Neural crest cell (in vitro differentiated cells): ENCODE measurements at regions not wholly inside any gene's neighbourhood (a gene's known extent, or its start where the extent isn't known, plus 50 kb on each side); places are given as distances from the start of the nearest gene placed in this dataset.
A peak's percentile ranks its signal among the peaks of the same experiment; 100 is the strongest.

ENCODE experiments used
- DNase-seq: peaks from one replicate; pipeline ENCODE4 v3.0.0; 2021; ENCODE audit warnings: low read depth, mixed read lengths, low spot score
- H3K27ac Mint-ChIP-seq: one replicate; pipeline ENCODE4 v1.8.0; 2021; ENCODE audit warnings: mild to moderate bottlenecking, mixed read lengths; ENCODE audit not compliant: unreplicated experiment
- H3K27me3 Mint-ChIP-seq: 2 replicates; pipeline ENCODE4 v1.8.0; 2021; ENCODE audit warnings: low read depth, mild to moderate bottlenecking, mixed read lengths
- H3K36me3 Mint-ChIP-seq: 2 replicates; pipeline ENCODE4 v1.8.0; 2021; ENCODE audit warnings: low read depth, mild to moderate bottlenecking, mixed read lengths
- H3K4me1 Mint-ChIP-seq: 2 replicates; pipeline ENCODE4 v1.8.0; 2021; ENCODE audit warnings: mixed read lengths
- H3K4me3 Mint-ChIP-seq: one replicate; pipeline ENCODE4 v1.8.0; 2021; ENCODE audit warnings: mild to moderate bottlenecking, mixed read lengths
- H3K9me3 Mint-ChIP-seq: 2 replicates; pipeline ENCODE4 v1.8.0; 2021; ENCODE audit warnings: mixed read lengths
- TF ChIP-seq, protein P1 (sequence below): fragments of 200-600 bp; sonication (generic); conservative IDR thresholded peaks from 2 replicates; pipeline ENCODE4 v1.5.0; 2021; ENCODE audit warnings: antibody characterized with exemption, mild to moderate bottlenecking

GRCh38 chr12:72105849-72106248 is 166.3 kb upstream of the TRHDE start:
- Mint-ChIP-seq H3K27ac (no peak overlapping the region), H3K9me3 (no peaks in the 10 kb centered on the region), H3K27me3 (no peaks in the 10 kb centered on the region), H3K4me3 (no peak overlapping the region), H3K4me1 (peaks cover 5% of the 10 kb centered on the region), H3K36me3 (no peaks in the 10 kb centered on the region)
- TF ChIP-seq, protein P1, sequence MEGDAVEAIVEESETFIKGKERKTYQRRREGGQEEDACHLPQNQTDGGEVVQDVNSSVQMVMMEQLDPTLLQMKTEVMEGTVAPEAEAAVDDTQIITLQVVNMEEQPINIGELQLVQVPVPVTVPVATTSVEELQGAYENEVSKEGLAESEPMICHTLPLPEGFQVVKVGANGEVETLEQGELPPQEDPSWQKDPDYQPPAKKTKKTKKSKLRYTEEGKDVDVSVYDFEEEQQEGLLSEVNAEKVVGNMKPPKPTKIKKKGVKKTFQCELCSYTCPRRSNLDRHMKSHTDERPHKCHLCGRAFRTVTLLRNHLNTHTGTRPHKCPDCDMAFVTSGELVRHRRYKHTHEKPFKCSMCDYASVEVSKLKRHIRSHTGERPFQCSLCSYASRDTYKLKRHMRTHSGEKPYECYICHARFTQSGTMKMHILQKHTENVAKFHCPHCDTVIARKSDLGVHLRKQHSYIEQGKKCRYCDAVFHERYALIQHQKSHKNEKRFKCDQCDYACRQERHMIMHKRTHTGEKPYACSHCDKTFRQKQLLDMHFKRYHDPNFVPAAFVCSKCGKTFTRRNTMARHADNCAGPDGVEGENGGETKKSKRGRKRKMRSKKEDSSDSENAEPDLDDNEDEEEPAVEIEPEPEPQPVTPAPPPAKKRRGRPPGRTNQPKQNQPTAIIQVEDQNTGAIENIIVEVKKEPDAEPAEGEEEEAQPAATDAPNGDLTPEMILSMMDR: no peak
- DNase-seq: no peak

DNA sequence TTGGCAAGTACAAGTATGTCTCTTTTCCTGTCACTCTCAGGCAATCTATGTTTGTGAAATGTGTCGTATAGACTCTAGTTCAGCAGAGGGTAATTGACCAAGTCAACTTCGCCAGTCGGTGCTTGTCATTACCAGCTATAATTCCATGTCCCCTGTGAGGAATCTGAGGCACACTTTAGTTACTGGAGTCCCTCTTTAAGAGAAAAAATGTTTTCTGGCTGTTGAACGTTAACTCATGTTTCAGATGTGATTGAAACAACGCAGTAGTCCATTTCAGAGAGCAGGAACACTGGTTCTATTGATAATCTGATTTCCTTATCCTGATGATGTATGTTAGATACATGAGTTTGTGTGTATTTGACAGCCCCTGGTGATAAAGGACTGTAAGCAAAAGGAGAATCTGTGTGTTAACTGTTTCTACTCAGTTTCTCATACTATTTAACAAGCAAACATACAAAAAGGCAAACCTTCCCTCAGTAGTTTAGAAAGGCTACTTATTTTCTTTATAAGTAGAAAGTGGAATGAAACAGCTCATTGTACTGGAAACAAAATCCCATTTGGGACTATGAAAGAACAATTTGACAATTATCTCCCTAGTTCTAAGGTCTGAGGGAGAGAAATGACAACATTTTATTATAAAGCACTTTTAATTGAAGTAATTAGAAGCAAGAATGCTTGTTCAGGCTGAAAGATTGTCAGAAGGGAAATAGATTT is 161.1 kb upstream of the TRHDE start:
- TF ChIP-seq, protein P1: no peak
- Mint-ChIP-seq H3K27ac (peak overlapping the region; percentile 38), H3K4me1 (peaks cover 16% of the 10 kb centered on the region), H3K36me3 (no peaks in the 10 kb centered on the region), H3K4me3 (no peak overlapping the region), H3K27me3 (no peaks in the 10 kb centered on the region), H3K9me3 (no peaks in the 10 kb centered on the region)
- no peak for DNase-seq

- TF ChIP-seq, protein P1: no peak
- H3K27me3 Mint-ChIP-seq: no peaks in the 10 kb centered on the region
- H3K4me1 Mint-ChIP-seq: peaks cover 16% of the 10 kb centered on the region
- no peak for DNase-seq
- no peaks in the 10 kb centered on the region for H3K36me3 Mint-ChIP-seq
- no peaks in the 10 kb centered on the region for H3K9me3 Mint-ChIP-seq
- H3K27ac Mint-ChIP-seq: peak overlapping the region; percentile 37
- H3K4me3 Mint-ChIP-seq: no peak overlapping the region
These were observed 160.5 kb upstream of the TRHDE start for GRCh38 chr12:72111706-72112105.

GRCh38 chr12:72133497-72134055 is 138.6 kb upstream of the TRHDE start:
- Mint-ChIP-seq H3K36me3 (no peaks in the 10 kb centered on the region), H3K4me3 (no peak overlapping the region), H3K27ac (no peak overlapping the region), H3K4me1 (no peaks in the 10 kb centered on the region), H3K9me3 (peaks cover 4% of the 10 kb centered on the region), H3K27me3 (peaks cover 2% of the 10 kb centered on the region)
- DNase-seq: no peak
- TF ChIP-seq, protein P1: no peak

- Mint-ChIP-seq H3K4me3 (no peak overlapping the region), H3K27me3 (peaks cover 2% of the 10 kb centered on the region), H3K36me3 (no peaks in the 10 kb centered on the region), H3K4me1 (no peaks in the 10 kb centered on the region), H3K9me3 (peaks cover 4% of the 10 kb centered on the region), H3K27ac (no peak overlapping the region)
- DNase-seq: no peak
- TF ChIP-seq, protein P1: no peak
These were observed 137.7 kb upstream of the TRHDE start for GRCh38 chr12:72134246-72135020.
